ENCODE measurements at regions not wholly inside any gene's neighbourhood (a gene's known extent, or its start where the extent isn't known, plus 50 kb on each side); places are given as distances from the start of the nearest gene placed in this dataset.

- Histone ChIP-seq H3K9me3 (replicated peaks in 1 of 3) (no peaks in the 10 kb centered on the region), H3K27me3 (no peaks in the 10 kb centered on the region), H3K36me3 (replicated peaks in 1 of 2) (no peaks in the 10 kb centered on the region), H3K27ac (no peak overlapping the region), H3K4me3 (no peak overlapping the region), H3K4me1 (replicated peaks in 1 of 2) (no peaks in the 10 kb centered on the region)
- DNase-seq: no peak
- intact Hi-C loops (cut with DNase I): no loop called here
- no peak for TF ChIP-seq CTCF (IDR thresholded peaks at IDR 0.05)
- TF ChIP-seq POLR2A (IDR thresholded peaks at IDR 0.05): no peak
Observed at GRCh38 chr7:96870934-96871333, 134.4 kb upstream of the DLX6 start.

GRCh38 chr7:96887426-96887825 lies 117.9 kb upstream of the DLX6 start:
- WGBS, 4 donors: 71 to 87% (median 80%) methylated on average over 2 of the region's 2 CpGs
- Histone ChIP-seq H3K27me3 (no peaks in the 10 kb centered on the region), H3K4me1 (replicated peaks in 1 of 2) (no peaks in the 10 kb centered on the region), H3K9me3 (replicated peaks in 1 of 3) (no peaks in the 10 kb centered on the region), H3K4me3 (no peak overlapping the region), H3K36me3 (replicated peaks in 1 of 2) (no peaks in the 10 kb centered on the region), H3K27ac (no peak overlapping the region)
- TF ChIP-seq POLR2A (IDR thresholded peaks at IDR 0.05) (no peak), CTCF (IDR thresholded peaks at IDR 0.05) (no peak)
- DNase-seq: no peak
- intact Hi-C loops (cut with DNase I): no loop called here

GRCh38 chr7:96899108-96899507 lies 106.2 kb upstream of the DLX6 start:
- no peaks in the 10 kb centered on the region for H3K27me3 ChIP-seq
- H3K27ac ChIP-seq: no peak overlapping the region
- intact Hi-C loops (cut with DNase I): no loop called here
- H3K4me1 ChIP-seq (replicated peaks in 1 of 2): no peaks in the 10 kb centered on the region
- H3K4me3 ChIP-seq: no peak overlapping the region
- no peaks in the 10 kb centered on the region for H3K36me3 ChIP-seq (replicated peaks in 1 of 2)
- 38 to 74% (median 52%) methylated on average over 1 of the region's 1 CpG for WGBS, 4 donors
- H3K9me3 ChIP-seq (replicated peaks in 1 of 3): no peaks in the 10 kb centered on the region
- TF ChIP-seq POLR2A (IDR thresholded peaks at IDR 0.05) (no peak), CTCF (IDR thresholded peaks at IDR 0.05) (no peak)
- DNase-seq: no peak

GRCh38 chr7:96901822-96902445 lies 103.4 kb upstream of the DLX6 start:
- TF ChIP-seq POLR2A (IDR thresholded peaks at IDR 0.05): no peak
- no peak for TF ChIP-seq CTCF (IDR thresholded peaks at IDR 0.05)
- Histone ChIP-seq H3K27me3 (no peaks in the 10 kb centered on the region), H3K27ac (no peak overlapping the region), H3K4me3 (no peak overlapping the region), H3K36me3 (replicated peaks in 1 of 2) (no peaks in the 10 kb centered on the region), H3K9me3 (replicated peaks in 1 of 3) (no peaks in the 10 kb centered on the region), H3K4me1 (replicated peaks in 1 of 2) (no peaks in the 10 kb centered on the region)
- 47 to 64% (median 62%) methylated on average over 3 of the region's 3 CpGs for WGBS, 4 donors
- no peak for DNase-seq
- intact Hi-C loops (cut with DNase I): no loop called here
